ENCODE measurements at regions not wholly inside any gene's neighbourhood (a gene's known extent, or its start where the extent isn't known, plus 50 kb on each side); places are given as distances from the start of the nearest gene placed in this dataset.

GRCh38 chr21:32858628-32859027 is 87.1 kb upstream of the PAXBP1 start:
- TF ChIP-seq CTCF (IDR thresholded peaks at IDR 0.05) = no peak
- Histone ChIP-seq H3K27me3 (ENCODE audit: control insufficient read depth in 1 of 2, insufficient read depth in 2 of 2, low read length in 2 of 2) (peaks cover 0 to 12% of the 10 kb centered on the region in 2 experiments), H3K4me1 (ENCODE audit: insufficient read depth, low read length) (no peaks in the 10 kb centered on the region), H3K4me3 (ENCODE audit: low read length) (no peak overlapping the region), H3K36me3 (ENCODE audit: insufficient read depth, low read length) (no peaks in the 10 kb centered on the region), H3K27ac (ENCODE audit: low read depth in 1 of 2, low read length in 2 of 2) (no peak overlapping the region), H3K9me3 (ENCODE audit: control insufficient read depth in 1 of 2, insufficient read depth in 1 of 2, low read length in 2 of 2) (peaks cover 12 to 26% of the 10 kb centered on the region in 2 experiments)
- intact Hi-C loops (cut with DNase I, micrococcal nuclease) = no loop called here
- H3K4me3 Mint-ChIP-seq = no peak overlapping the region
- no peak for DNase-seq
- H3K36me3 Mint-ChIP-seq (ENCODE audit: low read depth) = peaks cover 6% of the 10 kb centered on the region
- H3K27me3 Mint-ChIP-seq = peaks cover 17% of the 10 kb centered on the region
- ChIA-PET POLR2A (no interaction called here), CTCF (no interaction called here)
- no peak overlapping the region for H3K27ac Mint-ChIP-seq
- H3K9me3 Mint-ChIP-seq = peaks cover 5% of the 10 kb centered on the region
- no peak for ATAC-seq (ENCODE audit: poor library complexity)
- H3K4me1 Mint-ChIP-seq (ENCODE audit: low read depth) = no peaks in the 10 kb centered on the region

GRCh38 chr21:32860399-32860798 is 88.8 kb upstream of the PAXBP1 start:
- Histone ChIP-seq H3K4me1 (ENCODE audit: insufficient read depth, low read length) (no peaks in the 10 kb centered on the region), H3K4me3 (ENCODE audit: low read length) (no peak overlapping the region), H3K9me3 (ENCODE audit: control insufficient read depth in 1 of 2, insufficient read depth in 1 of 2, low read length in 2 of 2) (peaks cover 12 to 26% of the 10 kb centered on the region in 2 experiments), H3K27me3 (ENCODE audit: control insufficient read depth in 1 of 2, insufficient read depth in 2 of 2, low read length in 2 of 2) (peaks cover 0 to 6% of the 10 kb centered on the region in 2 experiments), H3K36me3 (ENCODE audit: insufficient read depth, low read length) (no peaks in the 10 kb centered on the region), H3K27ac (ENCODE audit: low read depth in 1 of 2, low read length in 2 of 2) (no peak overlapping the region)
- no peak overlapping the region for H3K27ac Mint-ChIP-seq
- DNase-seq (no peak), ATAC-seq (ENCODE audit: poor library complexity) (no peak)
- H3K36me3 Mint-ChIP-seq (ENCODE audit: low read depth) = peaks cover 6% of the 10 kb centered on the region
- POLR2A ChIA-PET = no interaction called here
- H3K27me3 Mint-ChIP-seq = peaks cover 20% of the 10 kb centered on the region
- H3K4me1 Mint-ChIP-seq (ENCODE audit: low read depth) = no peaks in the 10 kb centered on the region
- no peak for TF ChIP-seq CTCF (IDR thresholded peaks at IDR 0.05)
- intact Hi-C loops (cut with DNase I, micrococcal nuclease) = no loop called here
- no peak overlapping the region for H3K4me3 Mint-ChIP-seq
- CTCF ChIA-PET = no interaction called here
- H3K9me3 Mint-ChIP-seq = peaks cover 5% of the 10 kb centered on the region

- POLR2A ChIA-PET = no interaction called here
- peaks cover 12 to 26% of the 10 kb centered on the region in 2 experiments for H3K9me3 ChIP-seq (ENCODE audit: control insufficient read depth in 1 of 2, insufficient read depth in 1 of 2, low read length in 2 of 2)
- H3K36me3 ChIP-seq (ENCODE audit: insufficient read depth, low read length) = no peaks in the 10 kb centered on the region
- TF ChIP-seq CTCF (IDR thresholded peaks at IDR 0.05) = no peak
- no peaks in the 10 kb centered on the region for H3K4me1 ChIP-seq (ENCODE audit: insufficient read depth, low read length)
- CTCF ChIA-PET = no interaction called here
- Mint-ChIP-seq H3K36me3 (ENCODE audit: low read depth) (peaks cover 6% of the 10 kb centered on the region), H3K27me3 (peaks cover 20% of the 10 kb centered on the region), H3K27ac (no peak overlapping the region), H3K9me3 (peaks cover 4% of the 10 kb centered on the region), H3K4me3 (no peak overlapping the region), H3K4me1 (ENCODE audit: low read depth) (no peaks in the 10 kb centered on the region)
- H3K4me3 ChIP-seq (ENCODE audit: low read length) = no peak overlapping the region
- no peak for DNase-seq
- peaks cover 0 to 6% of the 10 kb centered on the region in 2 experiments for H3K27me3 ChIP-seq (ENCODE audit: control insufficient read depth in 1 of 2, insufficient read depth in 2 of 2, low read length in 2 of 2)
- no peak overlapping the region for H3K27ac ChIP-seq (ENCODE audit: low read depth in 1 of 2, low read length in 2 of 2)
- intact Hi-C loops (cut with DNase I, micrococcal nuclease) = no loop called here
- no peak for ATAC-seq (ENCODE audit: poor library complexity)
These were observed 90.3 kb upstream of the PAXBP1 start for GRCh38 chr21:32861866-32862265.

Measured in CD4-positive, alpha-beta T cell (primary cell).